ENCODE measurements at regions not wholly inside any gene's neighbourhood (a gene's known extent, or its start where the extent isn't known, plus 50 kb on each side); places are given as distances from the start of the nearest gene placed in this dataset.

GRCh38 chr4:122047456-122048425 lies 95.9 kb upstream of the TRPC3 start:
- no peak for TF ChIP-seq CTCF (IDR thresholded peaks at IDR 0.05)
- TF ChIP-seq POLR2A (IDR thresholded peaks at IDR 0.05): no peak
- TF ChIP-seq EP300 (IDR thresholded peaks at IDR 0.05): no peak
- TF ChIP-seq POLR2AphosphoS5 (IDR thresholded peaks at IDR 0.05): no peak
